Stomach (tissue), 4 donors: ENCODE measurements at regions not wholly inside any gene's neighbourhood (a gene's known extent, or its start where the extent isn't known, plus 50 kb on each side); places are given as distances from the start of the nearest gene placed in this dataset.

Source experiments
- POLR2A ChIP-seq, 4 donors: fragments of 450-650 bp; IDR thresholded peaks; one replicate each; pipeline ENCODE4 v1.6.1; 2016; ENCODE audit warnings: antibody characterized with exemption in 4 of 4, control low read depth in 2 of 4, mild to moderate bottlenecking in 1 of 4, moderate library complexity in 1 of 4
- POLR2AphosphoS5 ChIP-seq, 3 donors: sonication (generic); formaldehyde crosslinking; IDR thresholded peaks; one replicate each; pipeline ENCODE4 v1.6.1; 2016; ENCODE audit warnings: antibody characterized with exemption in 3 of 3
- TF ChIP-seq, protein P1 (sequence below), 7 experiments: fragments of 450-650 bp in 4 of 7; fragments of 200-600 bp in 3 of 7; sonication (generic) in 3 of 7; IDR thresholded peaks; one replicate each; pipeline ENCODE4 v1.5.1; 2016 to 2019; ENCODE audit warnings: antibody characterized with exemption in 7 of 7, control low read depth in 2 of 7, mild to moderate bottlenecking in 1 of 7

DNA sequence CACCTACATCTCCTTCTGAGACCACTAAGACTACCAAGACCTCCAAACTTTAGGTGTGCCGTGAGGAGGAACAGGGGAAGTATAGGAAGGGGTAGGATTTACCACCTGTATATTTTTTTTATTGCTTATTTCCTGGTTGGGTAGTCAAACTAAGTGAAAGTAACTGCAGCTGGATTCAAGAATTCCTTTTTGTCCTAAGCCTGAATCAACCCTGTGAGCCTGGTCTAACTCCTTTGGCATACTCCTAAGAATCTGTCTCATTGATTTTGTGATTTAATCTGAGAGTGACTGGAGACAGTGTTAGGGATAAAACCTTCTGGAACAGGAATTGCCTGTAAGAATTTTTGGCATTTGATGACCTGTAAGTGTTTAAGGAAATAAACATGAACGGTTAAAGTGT is 523.5 kb upstream of the MIR17HG start:
- TF ChIP-seq POLR2AphosphoS5 (IDR thresholded peaks at IDR 0.05) (no peak), POLR2A (IDR thresholded peaks at IDR 0.05) (no peak)
- TF ChIP-seq, protein P1, sequence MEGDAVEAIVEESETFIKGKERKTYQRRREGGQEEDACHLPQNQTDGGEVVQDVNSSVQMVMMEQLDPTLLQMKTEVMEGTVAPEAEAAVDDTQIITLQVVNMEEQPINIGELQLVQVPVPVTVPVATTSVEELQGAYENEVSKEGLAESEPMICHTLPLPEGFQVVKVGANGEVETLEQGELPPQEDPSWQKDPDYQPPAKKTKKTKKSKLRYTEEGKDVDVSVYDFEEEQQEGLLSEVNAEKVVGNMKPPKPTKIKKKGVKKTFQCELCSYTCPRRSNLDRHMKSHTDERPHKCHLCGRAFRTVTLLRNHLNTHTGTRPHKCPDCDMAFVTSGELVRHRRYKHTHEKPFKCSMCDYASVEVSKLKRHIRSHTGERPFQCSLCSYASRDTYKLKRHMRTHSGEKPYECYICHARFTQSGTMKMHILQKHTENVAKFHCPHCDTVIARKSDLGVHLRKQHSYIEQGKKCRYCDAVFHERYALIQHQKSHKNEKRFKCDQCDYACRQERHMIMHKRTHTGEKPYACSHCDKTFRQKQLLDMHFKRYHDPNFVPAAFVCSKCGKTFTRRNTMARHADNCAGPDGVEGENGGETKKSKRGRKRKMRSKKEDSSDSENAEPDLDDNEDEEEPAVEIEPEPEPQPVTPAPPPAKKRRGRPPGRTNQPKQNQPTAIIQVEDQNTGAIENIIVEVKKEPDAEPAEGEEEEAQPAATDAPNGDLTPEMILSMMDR (IDR thresholded peaks at IDR 0.05) = no peak
